Small intestine (tissue), 7 donors: ENCODE measurements at regions not wholly inside any gene's neighbourhood (a gene's known extent, or its start where the extent isn't known, plus 50 kb on each side); places are given as distances from the start of the nearest gene placed in this dataset.
"Not testable (repeated sequence)": the region's sequence is repeated elsewhere in the genome, so short reads cannot be mapped to it uniquely, and the experiment has no call there.

ENCODE experiments used
- DNase-seq, 2 donors: peaks; one replicate each; pipeline versions ENCODE4 v3.0.0 to v3.0.0-alpha.2; 2013
- FAIRE-seq: peaks from 2 replicates; lab custom pipeline; 2012; peaks lifted over from hg19 to GRCh38; lab: Jason Lieb, UNC
- H3K27ac ChIP-seq, 3 donors: one replicate each; pipeline ENCODE4 v1.5.1; 2013; ENCODE audit warnings: low read length in 2 of 3, mild to moderate bottlenecking in 2 of 3, control low read depth in 1 of 3, inconsistent platforms in 1 of 3, low read depth in 1 of 3, moderate library complexity in 1 of 3
- H3K27me3 ChIP-seq, 3 donors: one replicate each; pipeline ENCODE4 v1.6.1; 2013; ENCODE audit warnings: low read length in 3 of 3, inconsistent platforms in 1 of 3; ENCODE audit not compliant: control insufficient read depth in 3 of 3, insufficient read depth in 3 of 3
- H3K36me3 ChIP-seq, 3 donors: one replicate each; pipeline ENCODE4 v1.6.1; 2013; ENCODE audit warnings: low read length in 3 of 3, inconsistent platforms in 1 of 3, low read depth in 1 of 3, mild to moderate bottlenecking in 1 of 3, moderate library complexity in 1 of 3; ENCODE audit not compliant: control insufficient read depth in 3 of 3, insufficient read depth in 2 of 3
- H3K4me1 ChIP-seq, 3 donors: one replicate each; pipeline ENCODE4 v1.6.1; 2013; ENCODE audit warnings: low read length in 2 of 3, inconsistent platforms in 1 of 3, low read depth in 1 of 3, mild to moderate bottlenecking in 1 of 3, moderate library complexity in 1 of 3; ENCODE audit not compliant: control insufficient read depth in 3 of 3, insufficient read depth in 2 of 3
- H3K4me3 ChIP-seq, 3 donors: one replicate each; pipeline ENCODE4 v1.5.1; 2013; ENCODE audit warnings: low read length in 3 of 3, control low read depth in 1 of 3, inconsistent platforms in 1 of 3, low read depth in 1 of 3, mild to moderate bottlenecking in 1 of 3, moderate library complexity in 1 of 3
- H3K9me3 ChIP-seq, 2 donors: one replicate each; pipeline ENCODE4 v1.6.1; 2013; ENCODE audit warnings: low read depth in 1 of 2, low read length in 1 of 2; ENCODE audit not compliant: control insufficient read depth in 2 of 2, insufficient read depth in 1 of 2
- WGBS, 3 donors: extraction: QIAGEN DNeasy Blood & Tissue Kit; methylation state at CpG; one replicate each; pipeline ENCODE4 v1.1.7; 2013; 5-methylcytosine and 5-hydroxymethylcytosine counted together
- donor health status: healthy with polysubstance abuse.
- donor health status: control.
- donor health status: control.
- donor health status: Bipolar disorder and iron deficiency.
- donor health status: healthy.

- H3K36me3 ChIP-seq, H3K4me3 ChIP-seq, H3K4me1 ChIP-seq, H3K27me3 ChIP-seq, H3K27ac ChIP-seq, H3K9me3 ChIP-seq, DNase-seq, FAIRE-seq: not testable (repeated sequence)
- 85 to 92% (median 88%) methylated on average over 2 to 3 of the region's 3 CpGs for WGBS, 3 donors
Measured at GRCh38 chr1:55765505-55765904, 550.3 kb upstream of the USP24 start.

DNA sequence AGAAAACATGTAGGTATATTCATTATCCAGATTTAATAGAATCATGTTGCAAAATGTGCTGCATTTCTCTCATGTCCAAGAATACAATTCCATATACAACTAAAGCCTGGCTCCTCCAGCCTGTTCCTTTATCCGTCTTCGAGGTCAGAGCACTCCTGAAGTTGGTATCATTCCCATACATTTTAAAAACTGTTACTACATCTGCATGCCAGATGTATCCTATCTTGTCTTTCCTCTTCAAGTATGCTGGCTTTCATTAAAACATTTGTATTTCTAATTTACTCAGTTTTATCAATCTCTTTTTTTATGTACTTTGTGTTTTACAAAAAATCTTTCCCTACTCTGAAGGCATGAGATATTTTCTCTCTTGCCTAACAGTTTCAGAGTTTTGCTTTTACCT lies 536.6 kb upstream of the USP24 start:
- peaks cover 0 to 5% of the 10 kb centered on the region in 2 donors for H3K9me3 ChIP-seq
- H3K27me3 ChIP-seq = no peaks in the 10 kb centered on the region
- WGBS, 3 donors = 76 to 88% (median 85%) methylated on average over 2 of the region's 2 CpGs
- no peaks in the 10 kb centered on the region for H3K4me1 ChIP-seq
- no peak overlapping the region for H3K27ac ChIP-seq
- H3K4me3 ChIP-seq = no peak overlapping the region
- FAIRE-seq (no peak), DNase-seq (no peak)
- H3K36me3 ChIP-seq = no peaks in the 10 kb centered on the region

GRCh38 chr1:55750628-55750995 lies 535.4 kb upstream of the USP24 start:
- Histone ChIP-seq H3K4me3 (no peak overlapping the region), H3K27me3 (no peaks in the 10 kb centered on the region), H3K4me1 (no peaks in the 10 kb centered on the region), H3K9me3 (peaks cover 0 to 5% of the 10 kb centered on the region in 2 donors), H3K36me3 (no peaks in the 10 kb centered on the region), H3K27ac (no peak overlapping the region)
- FAIRE-seq = no peak
- no peak for DNase-seq
- WGBS, 3 donors = 70 to 81% (median 70%) methylated on average over 1 of the region's 1 CpG

DNA sequence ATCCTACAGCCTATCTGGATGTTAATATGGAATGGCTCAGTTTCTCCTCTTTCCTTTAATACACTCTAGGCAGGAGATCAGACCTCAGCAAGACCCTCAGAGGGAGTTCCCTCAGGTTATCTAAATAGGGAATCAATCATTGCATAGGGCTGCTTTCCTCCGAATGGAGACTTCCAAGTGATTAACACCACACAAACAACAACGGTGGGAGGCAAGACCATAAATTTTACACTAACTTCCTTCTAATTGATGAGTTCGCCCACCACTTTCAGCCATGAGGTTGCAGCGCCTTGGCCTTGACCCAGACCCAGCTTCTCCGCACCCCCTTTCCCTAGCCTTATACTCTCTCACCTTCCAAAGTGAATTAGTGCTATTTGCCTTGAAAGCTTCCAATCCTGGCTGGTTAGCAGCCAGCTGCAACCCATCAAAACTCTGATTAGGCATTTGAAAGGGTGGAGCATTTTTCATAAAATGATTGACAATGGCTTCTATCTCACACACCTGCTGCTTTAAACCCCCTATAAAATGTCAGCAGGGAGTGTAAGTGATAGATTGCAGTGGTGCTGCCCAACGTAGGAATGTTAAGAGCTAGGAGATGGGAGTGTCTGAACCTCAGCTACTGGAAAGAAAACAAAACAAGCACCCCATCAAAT lies 534.9 kb upstream of the USP24 start:
- 56 to 69% (median 60%) methylated on average over 6 of the region's 6 CpGs for WGBS, 3 donors
- Histone ChIP-seq H3K4me1 (no peaks in the 10 kb centered on the region), H3K27ac (no peak overlapping the region), H3K4me3 (no peak overlapping the region), H3K9me3 (peaks cover 0 to 5% of the 10 kb centered on the region in 2 donors), H3K36me3 (no peaks in the 10 kb centered on the region), H3K27me3 (no peaks in the 10 kb centered on the region)
- no peak for FAIRE-seq
- DNase-seq = no peak

DNA sequence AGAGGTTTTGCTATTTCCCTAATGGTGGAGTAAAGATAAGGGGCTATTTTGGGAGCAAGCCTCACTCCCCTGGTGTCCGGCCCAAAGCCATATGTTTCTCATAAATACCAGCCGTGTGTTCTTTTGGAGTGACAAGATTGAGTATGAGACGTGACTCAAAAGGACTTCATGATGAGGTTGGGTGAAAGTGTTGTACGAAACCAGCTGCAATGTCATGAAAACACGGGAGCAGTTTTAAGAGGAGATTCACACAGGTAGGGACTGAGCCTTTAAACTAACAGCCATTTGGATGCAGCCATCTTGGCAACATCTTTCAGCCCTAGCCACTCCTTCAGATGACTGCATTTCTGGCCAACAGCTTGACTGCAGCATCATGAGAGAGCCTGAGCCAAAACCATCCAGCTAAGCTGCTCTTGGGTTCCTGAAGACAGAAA lies 532.3 kb upstream of the USP24 start:
- no peaks in the 10 kb centered on the region for H3K4me1 ChIP-seq
- no peak overlapping the region for H3K27ac ChIP-seq
- H3K9me3 ChIP-seq = peaks cover 0 to 5% of the 10 kb centered on the region in 2 donors
- DNase-seq (no peak), FAIRE-seq (no peak)
- H3K4me3 ChIP-seq = no peak overlapping the region
- no peaks in the 10 kb centered on the region for H3K27me3 ChIP-seq
- H3K36me3 ChIP-seq = no peaks in the 10 kb centered on the region
- WGBS, 3 donors = 81 to 88% (median 86%) methylated on average over 5 of the region's 5 CpGs

- Histone ChIP-seq H3K9me3 (peaks cover 0 to 5% of the 10 kb centered on the region in 2 donors), H3K27me3 (no peaks in the 10 kb centered on the region), H3K4me1 (no peaks in the 10 kb centered on the region), H3K36me3 (no peaks in the 10 kb centered on the region), H3K4me3 (no peak overlapping the region), H3K27ac (no peak overlapping the region)
- no peak for FAIRE-seq
- no peak for DNase-seq
Measured at GRCh38 chr1:55746710-55747109, 531.5 kb upstream of the USP24 start.

DNA sequence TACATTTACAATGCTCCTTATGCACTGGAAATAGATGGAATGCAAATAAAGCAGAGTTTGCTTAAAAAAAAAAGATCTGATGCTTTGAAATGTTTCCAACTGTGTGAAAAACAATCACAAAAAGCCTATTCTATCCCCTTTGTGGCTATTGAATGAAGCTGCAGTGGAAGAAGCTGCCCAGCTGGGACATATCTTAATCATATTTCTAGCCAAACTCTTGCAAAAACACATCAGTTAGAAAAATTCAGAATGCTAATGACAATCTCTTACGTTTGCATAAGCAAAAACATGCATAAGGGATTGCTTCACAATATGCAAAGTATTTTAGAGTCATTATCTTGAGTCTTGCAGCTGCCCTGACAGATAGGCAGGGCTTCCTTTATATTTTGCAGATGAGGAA lies 526.4 kb upstream of the USP24 start:
- FAIRE-seq (no peak), DNase-seq (peak in 1 of 2 donors; percentile 11)
- no peaks in the 10 kb centered on the region for H3K9me3 ChIP-seq
- no peaks in the 10 kb centered on the region for H3K27me3 ChIP-seq
- H3K4me3 ChIP-seq = no peak overlapping the region
- H3K4me1 ChIP-seq = no peaks in the 10 kb centered on the region
- H3K27ac ChIP-seq = no peak overlapping the region
- H3K36me3 ChIP-seq = no peaks in the 10 kb centered on the region
- 40 to 52% (median 44%) methylated on average over 1 of the region's 1 CpG for WGBS, 3 donors

GRCh38 chr1:55735106-55735505 lies 519.9 kb upstream of the USP24 start:
- H3K4me1 ChIP-seq = no peaks in the 10 kb centered on the region
- DNase-seq = no peak
- H3K27me3 ChIP-seq = no peaks in the 10 kb centered on the region
- H3K9me3 ChIP-seq = peaks cover 0 to 3% of the 10 kb centered on the region in 2 donors
- no peak overlapping the region for H3K4me3 ChIP-seq
- H3K27ac ChIP-seq = no peak overlapping the region
- FAIRE-seq = no peak
- no peaks in the 10 kb centered on the region for H3K36me3 ChIP-seq

DNA sequence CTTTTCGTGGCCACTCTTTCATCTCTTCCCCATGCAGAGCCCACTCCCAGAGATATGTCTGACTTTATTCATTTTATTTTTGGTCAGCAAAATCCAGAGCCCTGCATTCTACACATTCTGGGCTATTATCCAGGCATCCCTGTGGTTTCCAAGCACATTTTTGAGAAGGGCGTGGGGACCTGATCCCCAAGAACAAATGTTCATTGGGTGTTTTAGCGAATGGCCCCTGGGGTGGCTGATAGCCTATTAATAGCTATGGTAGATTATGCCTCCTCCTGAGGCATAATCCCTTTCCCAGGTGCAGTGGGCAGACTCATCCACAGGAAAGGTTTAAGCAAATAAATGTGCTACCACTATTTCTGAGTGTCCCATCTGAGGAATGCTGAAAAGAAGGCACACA lies 511.8 kb upstream of the USP24 start:
- Histone ChIP-seq H3K4me3 (no peak overlapping the region), H3K9me3 (peaks cover 0 to 3% of the 10 kb centered on the region in 2 donors), H3K36me3 (no peaks in the 10 kb centered on the region), H3K27ac (no peak overlapping the region), H3K4me1 (no peaks in the 10 kb centered on the region), H3K27me3 (no peaks in the 10 kb centered on the region)
- WGBS, 3 donors = 56 to 71% (median 63%) methylated on average over 3 of the region's 3 CpGs
- DNase-seq = no peak
- no peak for FAIRE-seq
